GM19023 (cell line): ENCODE measurements at regions not wholly inside any gene's neighbourhood (a gene's known extent, or its start where the extent isn't known, plus 50 kb on each side); places are given as distances from the start of the nearest gene placed in this dataset.

Experiments
- ATAC-seq: cut with Tn5 transposase; IDR thresholded peaks from one replicate; pipeline ENCODE4 v1.9.1; 2021; ENCODE audit warnings: mild to moderate bottlenecking, moderate library complexity; ENCODE audit not compliant: unreplicated experiment

- ATAC-seq, result no peak
Observed at GRCh38 chr16:51359141-51359955, 208.3 kb upstream of the SALL1 start.

DNA sequence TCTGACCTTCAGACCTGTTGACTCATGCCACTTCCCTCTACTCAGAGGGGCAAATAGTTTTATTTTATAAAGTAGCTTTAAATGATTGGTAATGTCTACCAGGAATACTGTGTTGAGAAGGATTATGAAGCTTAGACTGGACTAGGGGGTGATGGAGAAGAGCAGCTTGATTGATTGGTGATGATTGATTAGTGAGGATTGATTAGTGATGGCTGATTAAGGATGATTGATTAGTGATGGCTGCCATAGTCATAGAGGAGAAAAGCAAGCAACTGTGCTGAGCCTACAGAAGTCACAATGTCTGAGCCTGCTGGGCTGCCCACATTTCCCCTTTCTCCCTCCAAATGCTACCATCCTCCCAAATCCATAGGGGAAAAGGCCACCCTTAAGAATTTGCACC is 206.8 kb upstream of the SALL1 start:
- ATAC-seq, result no peak

DNA sequence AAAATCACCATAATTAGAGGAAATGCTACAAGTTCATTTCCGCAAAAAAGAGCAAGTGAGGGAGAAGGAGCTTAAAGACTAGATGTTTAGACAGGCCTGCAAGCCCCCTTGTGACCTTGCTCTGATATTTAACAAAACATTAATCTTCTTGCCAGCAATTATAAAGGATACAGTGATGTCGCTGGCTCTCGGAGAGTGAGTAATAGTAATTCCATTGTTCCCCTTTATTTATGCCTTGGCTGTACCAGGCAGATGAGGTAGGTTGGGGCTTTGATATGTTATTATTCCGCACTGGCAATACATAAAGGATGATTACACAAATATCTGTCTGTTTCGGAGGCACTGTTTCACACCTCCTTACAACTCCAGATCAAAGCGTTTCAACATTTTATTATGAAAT is 204.8 kb upstream of the SALL1 start:
- no peak for ATAC-seq

DNA sequence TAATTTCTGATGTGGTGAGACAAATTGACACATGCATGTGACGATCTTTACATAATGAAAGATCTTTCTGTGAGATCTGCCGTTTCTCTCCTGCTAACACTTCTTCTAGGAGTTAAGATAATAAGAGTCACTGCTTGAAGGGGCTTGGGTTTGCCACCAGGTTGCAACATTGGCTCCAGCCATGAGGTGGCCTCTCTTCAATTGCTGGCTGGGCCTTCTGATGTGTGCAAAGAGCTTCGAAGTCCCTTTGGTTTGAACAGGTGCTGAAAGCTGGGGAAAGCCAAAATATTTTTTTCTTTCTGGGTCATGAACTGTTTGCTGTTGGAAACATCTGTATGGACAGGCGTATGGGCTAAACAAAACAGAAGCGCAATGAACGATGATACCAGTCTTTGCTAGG is 204.1 kb upstream of the SALL1 start:
- no peak for ATAC-seq

GRCh38 chr16:51353055-51353454 is 202.0 kb upstream of the SALL1 start:
- no peak for ATAC-seq

DNA sequence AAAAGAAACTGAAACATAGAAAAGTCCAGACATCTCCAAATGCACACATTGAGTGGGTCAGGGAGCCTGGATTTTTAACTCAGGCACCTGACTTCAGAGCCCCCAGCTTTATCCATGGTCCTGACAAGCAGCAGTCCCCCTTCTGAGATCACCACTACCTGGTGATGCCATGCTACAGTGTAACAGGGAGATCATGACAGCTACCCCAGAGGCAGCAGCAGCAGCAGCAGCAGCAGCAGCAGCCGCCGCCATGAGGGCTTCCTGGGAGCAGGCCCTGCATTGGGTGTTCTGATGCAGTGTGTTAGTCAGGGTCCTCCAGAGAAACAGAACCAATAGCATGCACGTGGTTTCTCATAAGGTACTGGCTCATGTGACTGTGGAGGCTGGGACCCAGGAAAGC is 198.6 kb upstream of the SALL1 start:
- no peak for ATAC-seq

GRCh38 chr16:51343411-51343810 is 192.3 kb upstream of the SALL1 start:
- no peak for ATAC-seq

DNA sequence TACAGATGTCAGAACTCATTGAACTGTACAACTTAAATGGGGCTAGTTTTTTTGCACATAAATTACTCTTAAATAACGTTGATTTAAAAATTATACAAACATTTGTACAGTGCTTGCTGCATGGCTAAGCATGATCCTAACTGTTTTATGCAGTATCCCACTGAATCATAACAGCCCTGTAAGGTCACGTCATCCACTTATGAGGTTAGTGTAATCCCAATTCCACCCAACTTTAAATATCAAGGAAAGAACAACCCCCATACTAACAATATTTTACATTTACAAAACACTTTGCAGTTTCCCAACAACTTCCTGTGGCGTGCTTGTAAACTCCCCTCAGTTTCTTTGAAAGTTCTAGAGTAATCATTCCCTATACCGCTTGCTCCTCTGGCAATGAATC is 190.1 kb upstream of the SALL1 start:
- ATAC-seq, result no peak

DNA sequence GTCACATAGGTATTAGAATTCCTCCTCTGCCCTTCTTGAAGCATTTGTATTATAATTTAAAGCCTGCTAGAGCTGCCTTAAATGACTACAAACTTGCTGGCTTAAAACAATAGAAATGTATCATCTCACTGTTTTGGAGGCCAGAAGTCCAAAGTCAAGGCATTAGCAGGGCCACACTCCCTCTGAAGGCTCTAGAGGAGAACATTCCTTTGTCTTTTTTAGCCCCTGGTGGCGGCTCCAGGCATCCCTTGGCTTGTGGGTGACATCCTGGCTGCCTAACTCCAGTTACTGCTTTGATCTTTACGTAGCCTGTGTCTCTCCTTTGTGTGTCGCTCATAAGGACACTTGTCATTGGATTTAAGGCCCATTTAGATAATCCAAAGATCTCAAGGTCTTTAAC is 186.6 kb upstream of the SALL1 start:
- no peak for ATAC-seq

DNA sequence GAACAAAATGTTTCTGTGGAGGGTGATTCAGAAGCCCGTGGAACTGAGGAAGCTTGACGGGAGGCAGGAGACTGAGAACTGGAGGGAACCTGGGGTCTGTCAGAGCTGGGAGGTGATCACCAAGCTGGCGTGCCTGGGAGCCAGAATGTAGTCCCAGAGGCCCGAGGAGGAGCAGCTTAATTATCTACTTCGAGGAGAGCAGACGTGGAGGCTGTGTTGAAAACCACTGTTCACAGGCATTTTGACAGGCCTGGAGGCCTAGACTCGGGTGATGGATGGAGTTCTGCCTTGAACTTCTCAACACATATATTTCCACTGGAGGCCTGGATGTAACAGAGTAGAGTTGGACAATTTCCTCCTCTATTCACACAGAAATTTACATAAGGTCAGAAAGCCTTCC is 177.7 kb upstream of the SALL1 start:
- ATAC-seq, result no peak

GRCh38 chr16:51327001-51327400 is 175.9 kb upstream of the SALL1 start:
- ATAC-seq, result no peak

GRCh38 chr16:51326131-51326856 is 175.2 kb upstream of the SALL1 start:
- ATAC-seq, result no peak

- no peak for ATAC-seq
Observed at GRCh38 chr16:51321251-51321650, 170.2 kb upstream of the SALL1 start.

- no peak for ATAC-seq
Observed at GRCh38 chr16:51317575-51317974, 166.5 kb upstream of the SALL1 start.

DNA sequence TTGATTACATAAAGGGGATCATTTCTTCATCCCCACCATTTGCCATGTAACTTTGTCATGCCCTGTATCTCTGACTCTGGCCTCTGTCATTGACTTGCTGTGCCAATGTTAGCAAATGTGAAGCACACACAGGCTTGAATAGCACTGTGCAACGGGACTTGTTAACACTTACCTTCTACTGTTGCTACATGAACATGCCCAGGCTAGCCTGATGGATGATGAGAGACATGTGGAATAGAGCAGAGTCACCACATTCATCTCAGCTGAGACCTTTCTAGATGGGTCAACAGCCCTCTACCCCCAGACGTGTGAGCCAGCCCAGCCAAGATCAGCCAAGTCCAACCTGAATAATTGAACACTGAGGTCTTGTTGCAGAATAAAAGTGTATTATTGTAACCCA is 162.1 kb upstream of the SALL1 start:
- no peak for ATAC-seq

DNA sequence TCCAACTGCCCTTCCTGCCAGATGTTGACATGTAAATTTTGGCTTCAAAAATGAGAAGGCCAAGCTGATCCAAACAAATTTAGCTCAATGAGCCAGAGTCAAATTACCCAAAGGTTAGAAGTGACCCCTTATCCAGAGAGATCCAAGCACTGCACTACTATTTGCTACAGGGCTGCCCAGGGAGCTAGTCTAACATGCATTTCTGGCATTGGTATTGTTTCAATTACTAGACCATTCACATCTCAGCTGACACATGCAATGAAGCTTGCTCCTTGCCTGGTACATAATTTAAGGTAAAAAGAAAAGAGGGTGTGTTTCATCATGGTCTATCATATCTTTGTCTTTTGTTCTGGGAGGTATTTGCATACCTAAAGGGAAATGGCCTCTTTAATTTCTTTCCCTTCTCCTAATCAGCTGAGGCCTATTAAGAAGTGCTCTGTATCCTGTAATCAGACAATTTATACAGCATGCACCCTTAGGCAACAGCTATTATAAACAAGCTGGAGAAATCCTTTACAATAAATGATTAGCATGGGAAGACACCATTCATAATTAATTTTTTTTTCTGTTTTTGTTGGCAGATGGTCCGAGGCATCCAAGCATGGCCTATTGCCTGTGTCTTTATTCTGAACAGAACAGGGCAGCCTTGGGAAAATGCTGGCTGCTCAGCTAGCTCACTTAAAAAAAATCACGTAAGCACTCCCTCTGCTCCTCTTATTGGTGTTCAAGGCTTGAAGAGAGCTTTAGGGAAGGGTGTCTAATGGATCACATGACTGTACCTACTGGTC is 161.5 kb upstream of the SALL1 start:
- ATAC-seq, result no peak

GRCh38 chr16:51310159-51310558 is 159.1 kb upstream of the SALL1 start:
- ATAC-seq, result no peak

GRCh38 chr16:51306886-51307595 is 156.0 kb upstream of the SALL1 start:
- no peak for ATAC-seq

GRCh38 chr16:51306116-51306515 is 155.0 kb upstream of the SALL1 start:
- ATAC-seq, result no peak

- ATAC-seq, result no peak
Observed at GRCh38 chr16:51305337-51305736, 154.3 kb upstream of the SALL1 start.

GRCh38 chr16:51302042-51302441 is 151.0 kb upstream of the SALL1 start:
- no peak for ATAC-seq
